Keratinocyte (primary cell): ENCODE measurements at regions not wholly inside any gene's neighbourhood (a gene's known extent, or its start where the extent isn't known, plus 50 kb on each side); places are given as distances from the start of the nearest gene placed in this dataset.

Experiments used
- DNase-seq: peaks from one replicate; pipeline ENCODE4 v3.0.0-alpha.2; 2011; ENCODE audit warnings: low read depth, missing footprints, low spot score
- FAIRE-seq: peaks from 2 replicates; lab custom pipeline; 2011; peaks lifted over from hg19 to GRCh38; lab: Jason Lieb, UNC
- H2AFZ ChIP-seq: 2 replicates; pipeline ENCODE4 v1.6.0; 2012; ENCODE audit warnings: low read length, control low read depth, inconsistent platforms; ENCODE audit not compliant: control insufficient read depth
- H3K27ac ChIP-seq: 2 replicates; pipeline ENCODE4 v1.5.1; 2011; ENCODE audit warnings: low read length; ENCODE audit not compliant: control insufficient read depth, insufficient read depth
- H3K27me3 ChIP-seq: 3 replicates; pipeline ENCODE4 v1.6.0; 2011; ENCODE audit warnings: low read length; ENCODE audit not compliant: control insufficient read depth, insufficient read depth; ENCODE audit errors: extremely low read depth
- H3K36me3 ChIP-seq, 2 experiments: 2 replicates in 1 of 2; 3 replicates in 1 of 2; pipeline ENCODE4 v1.5.1; 2011; ENCODE audit warnings: low read length in 2 of 2, mild to moderate bottlenecking in 1 of 2; ENCODE audit not compliant: control insufficient read depth in 2 of 2, insufficient read depth in 2 of 2; ENCODE audit errors: extremely low read depth in 1 of 2
- H3K4me1 ChIP-seq: 3 replicates; pipeline ENCODE4 v1.5.1; 2011; ENCODE audit warnings: low read length; ENCODE audit not compliant: control insufficient read depth, insufficient read depth; ENCODE audit errors: extremely low read depth
- H3K4me2 ChIP-seq: 3 replicates; pipeline ENCODE4 v1.6.0; 2011; ENCODE audit warnings: low read depth, low read length; ENCODE audit not compliant: control insufficient read depth, insufficient read depth; ENCODE audit errors: extremely low read depth
- H3K4me3 ChIP-seq, 3 experiments: fragments of 200-600 bp in 1 of 3; sonication (generic) in 1 of 3; 2 replicates in 2 of 3; 3 replicates in 1 of 3; pipeline ENCODE4 v1.5.1; 2011 to 2016; ENCODE audit warnings: low read length in 3 of 3, mild to moderate bottlenecking in 3 of 3, control low read depth in 2 of 3, inconsistent platforms in 1 of 3, low read depth in 1 of 3, mixed read lengths in 1 of 3, mixed run types in 1 of 3, moderate library complexity in 1 of 3; ENCODE audit not compliant: control insufficient read depth in 2 of 3, insufficient read depth in 2 of 3; ENCODE audit errors: extremely low read depth in 1 of 3
- H3K79me2 ChIP-seq: 2 replicates; pipeline ENCODE4 v1.6.0; 2012; ENCODE audit warnings: low read length; ENCODE audit not compliant: control insufficient read depth, insufficient read depth
- H3K9ac ChIP-seq: 3 replicates; pipeline ENCODE4 v1.6.0; 2011; ENCODE audit warnings: low read length; ENCODE audit not compliant: control insufficient read depth, insufficient read depth; ENCODE audit errors: extremely low read depth
- H3K9me1 ChIP-seq: 3 replicates; pipeline ENCODE4 v1.6.0; 2011; ENCODE audit warnings: low read length; ENCODE audit not compliant: control insufficient read depth, insufficient read depth; ENCODE audit errors: extremely low read depth
- H3K9me3 ChIP-seq: 2 replicates; pipeline ENCODE4 v1.5.1; 2012; ENCODE audit warnings: low read depth, low read length; ENCODE audit not compliant: control insufficient read depth
- H4K20me1 ChIP-seq: 3 replicates; pipeline ENCODE4 v1.6.0; 2011; ENCODE audit warnings: low read length; ENCODE audit not compliant: control insufficient read depth, insufficient read depth; ENCODE audit errors: extremely low read depth
- CTCF ChIP-seq, 3 experiments: IDR thresholded peaks in 1 of 3; conservative IDR thresholded peaks in 1 of 3; optimal IDR thresholded peaks in 1 of 3; 2 replicates in 2 of 3; 3 replicates in 1 of 3; pipeline versions ENCODE3 to v1.5.1; 2011; ENCODE audit warnings: low read length in 3 of 3, mild to moderate bottlenecking in 3 of 3, moderate library complexity in 2 of 3, control low read depth in 1 of 3, inconsistent platforms in 1 of 3; ENCODE audit not compliant: insufficient read depth in 2 of 3; ENCODE audit errors: extremely low read depth in 1 of 3
- EZH2 ChIP-seq: IDR thresholded peaks from one replicate; pipeline ENCODE4 v1.6.1; 2012; ENCODE audit warnings: inconsistent platforms, mild to moderate bottlenecking, low read length, moderate library complexity
- dilution Hi-C: fragments of 300-500 bp; cut with MboI; formaldehyde crosslinking; loops from one replicate; pipeline ENCODE4 v1.7.0; 2020; ENCODE audit warnings: low sequenced_read_pairs; ENCODE audit not compliant: extremely low pct_ligation_motif_present

DNA sequence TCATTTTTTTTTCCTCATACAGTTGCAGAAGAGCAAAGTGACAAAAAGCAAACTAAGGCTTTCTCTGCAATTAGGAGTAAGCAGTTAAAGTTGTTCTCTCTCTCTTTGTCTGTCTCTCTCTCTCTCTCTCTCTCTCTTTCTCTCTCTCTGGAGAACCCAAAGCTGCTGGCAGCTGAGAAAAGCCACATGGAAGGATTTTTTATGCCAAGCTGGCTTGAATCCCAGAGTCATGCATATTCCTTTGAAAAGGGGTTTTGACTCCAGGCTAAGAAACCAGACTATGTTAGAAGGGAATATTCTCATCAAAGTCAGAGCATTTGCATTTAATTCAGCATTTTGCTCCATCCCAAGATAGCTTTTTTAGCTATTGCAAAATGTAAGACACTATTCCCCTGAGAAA lies 1114.2 kb upstream of the GOT2 start:
- no peak overlapping the region for H3K4me2 ChIP-seq
- H4K20me1 ChIP-seq = no peaks in the 10 kb centered on the region
- H2AFZ ChIP-seq = no peak overlapping the region
- no peaks in the 10 kb centered on the region for H3K36me3 ChIP-seq
- no peaks in the 10 kb centered on the region for H3K9me3 ChIP-seq
- DNase-seq (no peak), FAIRE-seq (no peak)
- no peak overlapping the region for H3K27ac ChIP-seq
- dilution Hi-C loops = no loop called here
- H3K79me2 ChIP-seq = no peaks in the 10 kb centered on the region
- no peak overlapping the region for H3K9ac ChIP-seq
- H3K4me1 ChIP-seq = no peaks in the 10 kb centered on the region
- no peaks in the 10 kb centered on the region for H3K27me3 ChIP-seq
- H3K9me1 ChIP-seq = no peaks in the 10 kb centered on the region
- no peak overlapping the region for H3K4me3 ChIP-seq
- TF ChIP-seq CTCF (optimal IDR thresholded peaks at IDR 0.05 in 1 of 3, IDR thresholded peaks at IDR 0.05 in 1 of 3, conservative IDR thresholded peaks at IDR 0.05 in 1 of 3; ENCODE audit: extremely low read depth in 1 of 3, insufficient read depth in 2 of 3, low read length in 3 of 3) = no peak
- TF ChIP-seq EZH2 = no peak

DNA sequence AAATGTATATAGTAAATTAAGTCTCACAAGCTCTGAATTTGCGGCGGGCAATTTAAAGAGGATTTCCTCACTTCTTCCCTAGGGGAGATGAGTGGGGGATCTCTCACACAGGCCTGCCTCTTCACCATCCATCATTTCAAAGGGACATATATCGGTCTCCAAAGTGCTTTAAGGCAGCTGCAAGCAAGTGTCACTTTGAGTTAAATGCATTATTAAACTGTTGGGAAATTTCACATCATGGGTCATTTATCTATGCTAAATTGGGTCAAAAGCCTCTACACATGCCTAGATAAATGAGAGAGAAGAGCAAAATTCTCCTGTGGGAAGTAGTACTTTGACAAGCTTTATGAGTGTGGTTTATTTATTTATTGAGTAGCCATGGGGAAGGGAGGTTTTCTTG lies 1106.1 kb upstream of the GOT2 start:
- no peaks in the 10 kb centered on the region for H3K36me3 ChIP-seq
- H3K4me1 ChIP-seq = no peaks in the 10 kb centered on the region
- no peak overlapping the region for H3K27ac ChIP-seq
- H2AFZ ChIP-seq = no peak overlapping the region
- H3K9me3 ChIP-seq = no peaks in the 10 kb centered on the region
- TF ChIP-seq CTCF (optimal IDR thresholded peaks at IDR 0.05 in 1 of 3, IDR thresholded peaks at IDR 0.05 in 1 of 3, conservative IDR thresholded peaks at IDR 0.05 in 1 of 3; ENCODE audit: extremely low read depth in 1 of 3, insufficient read depth in 2 of 3, low read length in 3 of 3) (no peak), EZH2 (no peak)
- H3K9me1 ChIP-seq = no peaks in the 10 kb centered on the region
- dilution Hi-C loops = no loop called here
- FAIRE-seq = no peak
- no peak overlapping the region for H3K4me3 ChIP-seq
- DNase-seq = no peak
- no peaks in the 10 kb centered on the region for H3K79me2 ChIP-seq
- no peak overlapping the region for H3K4me2 ChIP-seq
- no peaks in the 10 kb centered on the region for H4K20me1 ChIP-seq
- no peaks in the 10 kb centered on the region for H3K27me3 ChIP-seq
- no peak overlapping the region for H3K9ac ChIP-seq
